Neural crest cell (in vitro differentiated cells): ENCODE measurements at regions not wholly inside any gene's neighbourhood (a gene's known extent, or its start where the extent isn't known, plus 50 kb on each side); places are given as distances from the start of the nearest gene placed in this dataset.

ENCODE experiments used
- DNase-seq: peaks from one replicate; pipeline ENCODE4 v3.0.0; 2021; ENCODE audit warnings: low read depth, mixed read lengths, low spot score
- H3K27ac Mint-ChIP-seq: one replicate; pipeline ENCODE4 v1.8.0; 2021; ENCODE audit warnings: mild to moderate bottlenecking, mixed read lengths; ENCODE audit not compliant: unreplicated experiment
- H3K27me3 Mint-ChIP-seq: 2 replicates; pipeline ENCODE4 v1.8.0; 2021; ENCODE audit warnings: low read depth, mild to moderate bottlenecking, mixed read lengths
- H3K36me3 Mint-ChIP-seq: 2 replicates; pipeline ENCODE4 v1.8.0; 2021; ENCODE audit warnings: low read depth, mild to moderate bottlenecking, mixed read lengths
- H3K4me1 Mint-ChIP-seq: 2 replicates; pipeline ENCODE4 v1.8.0; 2021; ENCODE audit warnings: mixed read lengths
- H3K4me3 Mint-ChIP-seq: one replicate; pipeline ENCODE4 v1.8.0; 2021; ENCODE audit warnings: mild to moderate bottlenecking, mixed read lengths
- H3K9me3 Mint-ChIP-seq: 2 replicates; pipeline ENCODE4 v1.8.0; 2021; ENCODE audit warnings: mixed read lengths
- CTCF ChIP-seq: fragments of 200-600 bp; sonication (generic); conservative IDR thresholded peaks from 2 replicates; pipeline ENCODE4 v1.5.0; 2021; ENCODE audit warnings: antibody characterized with exemption, mild to moderate bottlenecking

GRCh38 chr13:95445131-95445530, 107.4 kb upstream of the CLDN10 start:
- TF ChIP-seq CTCF = no peak
- H3K9me3 Mint-ChIP-seq = no peaks in the 10 kb centered on the region
- no peak overlapping the region for H3K27ac Mint-ChIP-seq
- no peak overlapping the region for H3K4me3 Mint-ChIP-seq
- DNase-seq = no peak
- no peaks in the 10 kb centered on the region for H3K36me3 Mint-ChIP-seq
- no peaks in the 10 kb centered on the region for H3K27me3 Mint-ChIP-seq
- peaks cover 8% of the 10 kb centered on the region for H3K4me1 Mint-ChIP-seq

- Mint-ChIP-seq H3K4me1 (peaks cover 8% of the 10 kb centered on the region), H3K27ac (no peak overlapping the region), H3K27me3 (no peaks in the 10 kb centered on the region), H3K36me3 (no peaks in the 10 kb centered on the region), H3K4me3 (no peak overlapping the region), H3K9me3 (no peaks in the 10 kb centered on the region)
- no peak for DNase-seq
- no peak for TF ChIP-seq CTCF
Measured at GRCh38 chr13:95447814-95448213, 104.7 kb upstream of the CLDN10 start.

GRCh38 chr13:95451656-95452055, 100.9 kb upstream of the CLDN10 start:
- H3K36me3 Mint-ChIP-seq = no peaks in the 10 kb centered on the region
- TF ChIP-seq CTCF = no peak
- H3K4me1 Mint-ChIP-seq = no peaks in the 10 kb centered on the region
- H3K9me3 Mint-ChIP-seq = no peaks in the 10 kb centered on the region
- no peak overlapping the region for H3K4me3 Mint-ChIP-seq
- no peak overlapping the region for H3K27ac Mint-ChIP-seq
- H3K27me3 Mint-ChIP-seq = no peaks in the 10 kb centered on the region
- no peak for DNase-seq

GRCh38 chr13:95452375-95452774, 100.1 kb upstream of the CLDN10 start:
- no peak for TF ChIP-seq CTCF
- Mint-ChIP-seq H3K9me3 (no peaks in the 10 kb centered on the region), H3K4me3 (no peak overlapping the region), H3K27me3 (no peaks in the 10 kb centered on the region), H3K27ac (no peak overlapping the region), H3K4me1 (no peaks in the 10 kb centered on the region), H3K36me3 (no peaks in the 10 kb centered on the region)
- DNase-seq = no peak

GRCh38 chr13:95455782-95456181, 96.7 kb upstream of the CLDN10 start:
- no peak for TF ChIP-seq CTCF
- Mint-ChIP-seq H3K27ac (no peak overlapping the region), H3K36me3 (peaks cover 8% of the 10 kb centered on the region), H3K27me3 (no peaks in the 10 kb centered on the region), H3K9me3 (peaks cover 11% of the 10 kb centered on the region), H3K4me1 (no peaks in the 10 kb centered on the region), H3K4me3 (no peak overlapping the region)
- DNase-seq = no peak

GRCh38 chr13:95456815-95457214, 95.7 kb upstream of the CLDN10 start:
- H3K36me3 Mint-ChIP-seq = peaks cover 10% of the 10 kb centered on the region
- peaks cover 11% of the 10 kb centered on the region for H3K9me3 Mint-ChIP-seq
- H3K27ac Mint-ChIP-seq = no peak overlapping the region
- no peak for DNase-seq
- H3K4me3 Mint-ChIP-seq = no peak overlapping the region
- no peak for TF ChIP-seq CTCF
- H3K27me3 Mint-ChIP-seq = no peaks in the 10 kb centered on the region
- H3K4me1 Mint-ChIP-seq = no peaks in the 10 kb centered on the region
